ENCODE measurements at regions not wholly inside any gene's neighbourhood (a gene's known extent, or its start where the extent isn't known, plus 50 kb on each side); places are given as distances from the start of the nearest gene placed in this dataset.

GRCh38 chr2:142649581-142649980 is 227.9 kb upstream of the KYNU start:
- Histone ChIP-seq H3K4me1 (no peaks in the 10 kb centered on the region), H3K27me3 (replicated peaks in 1 of 7) (no peaks in the 10 kb centered on the region), H3K9me3 (peaks cover 0 to 17% (median 2%) of the 10 kb centered on the region in 8 donors), H3K4me3 (no peak overlapping the region), H3K27ac (no peak overlapping the region), H3K36me3 (no peaks in the 10 kb centered on the region)
- intact Hi-C loops (cut with DNase I; ENCODE audit: low total_unique reads) = no loop called here
- no peak for TF ChIP-seq POLR2AphosphoS5 (IDR thresholded peaks at IDR 0.05)
- no peak for TF ChIP-seq CTCF (IDR thresholded peaks at IDR 0.05 in 8 of 11, conservative IDR thresholded peaks at IDR 0.05 in 3 of 11)
- TF ChIP-seq POLR2A (IDR thresholded peaks at IDR 0.05) = no peak
- WGBS, 5 donors = 83 to 95% (median 89%) methylated on average over 12 of the region's 12 CpGs
- DNase-seq = no peak

GRCh38 chr2:142642650-142643049 is 234.8 kb upstream of the KYNU start:
- no peaks in the 10 kb centered on the region for H3K36me3 ChIP-seq
- no peak overlapping the region for H3K27ac ChIP-seq
- intact Hi-C loops (cut with DNase I; ENCODE audit: low total_unique reads) = no loop called here
- H3K9me3 ChIP-seq = peaks cover 0 to 13% (median 9%) of the 10 kb centered on the region in 8 donors
- TF ChIP-seq POLR2A (IDR thresholded peaks at IDR 0.05) (no peak), CTCF (IDR thresholded peaks at IDR 0.05 in 8 of 11, conservative IDR thresholded peaks at IDR 0.05 in 3 of 11) (no peak), POLR2AphosphoS5 (IDR thresholded peaks at IDR 0.05) (no peak)
- WGBS, 5 donors = 82 to 90% (median 89%) methylated on average over 2 of the region's 2 CpGs
- no peak for DNase-seq
- H3K4me1 ChIP-seq = no peaks in the 10 kb centered on the region
- H3K27me3 ChIP-seq (replicated peaks in 1 of 7) = no peaks in the 10 kb centered on the region
- no peak overlapping the region for H3K4me3 ChIP-seq

- H3K27ac ChIP-seq = no peak overlapping the region
- no peak overlapping the region for H3K4me3 ChIP-seq
- H3K9me3 ChIP-seq = peaks cover 0 to 17% (median 4%) of the 10 kb centered on the region in 8 donors
- DNase-seq = no peak
- intact Hi-C loops (cut with DNase I; ENCODE audit: low total_unique reads) = no loop called here
- WGBS, 5 donors = 59 to 87% (median 68%) methylated on average over 1 of the region's 1 CpG
- no peaks in the 10 kb centered on the region for H3K36me3 ChIP-seq
- no peaks in the 10 kb centered on the region for H3K27me3 ChIP-seq (replicated peaks in 1 of 7)
- TF ChIP-seq POLR2AphosphoS5 (IDR thresholded peaks at IDR 0.05) = no peak
- no peak for TF ChIP-seq CTCF (IDR thresholded peaks at IDR 0.05 in 8 of 11, conservative IDR thresholded peaks at IDR 0.05 in 3 of 11)
- TF ChIP-seq POLR2A (IDR thresholded peaks at IDR 0.05) = no peak
- H3K4me1 ChIP-seq = no peaks in the 10 kb centered on the region
These were observed 248.3 kb upstream of the KYNU start for GRCh38 chr2:142629193-142629592.

DNA sequence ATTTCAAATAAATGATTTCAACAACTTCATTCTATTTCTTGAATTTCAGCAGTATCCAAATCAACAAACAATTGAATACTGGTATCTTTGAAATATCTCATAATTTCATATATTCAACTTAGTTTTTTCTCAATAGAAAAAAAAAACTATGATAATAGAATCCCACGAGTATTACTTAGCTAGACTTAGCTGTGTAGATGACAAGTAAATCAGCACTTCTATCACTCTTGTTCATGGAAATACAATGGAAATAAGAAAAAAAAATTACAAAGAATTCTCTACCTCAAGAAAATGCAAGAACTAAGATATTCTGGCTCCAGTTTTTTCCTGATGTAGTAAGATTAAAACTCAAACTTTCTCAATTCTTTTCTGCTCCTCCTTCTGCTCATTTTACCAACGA is 256.2 kb upstream of the KYNU start:
- intact Hi-C loops (cut with DNase I; ENCODE audit: low total_unique reads) = no loop called here
- TF ChIP-seq CTCF (IDR thresholded peaks at IDR 0.05 in 8 of 11, conservative IDR thresholded peaks at IDR 0.05 in 3 of 11) (no peak), POLR2AphosphoS5 (IDR thresholded peaks at IDR 0.05) (no peak), POLR2A (IDR thresholded peaks at IDR 0.05) (no peak)

More for the DNA sequence above, 256.2 kb upstream of the KYNU start:
- Histone ChIP-seq H3K4me3 (no peak overlapping the region), H3K36me3 (no peaks in the 10 kb centered on the region), H3K4me1 (no peaks in the 10 kb centered on the region), H3K27me3 (replicated peaks in 1 of 7) (peaks cover 0 to under 1% (median 0%) of the 10 kb centered on the region in 7 donors), H3K9me3 (no peaks in the 10 kb centered on the region), H3K27ac (no peak overlapping the region)
- DNase-seq = no peak
- 61 to 76% (median 68%) methylated on average over 2 of the region's 2 CpGs for WGBS, 5 donors
